Activated CD4-positive, alpha-beta memory T cell treated with anti-CD3 and anti-CD28 coated beads for 36 hours (primary cell): ENCODE measurements at regions not wholly inside any gene's neighbourhood (a gene's known extent, or its start where the extent isn't known, plus 50 kb on each side); places are given as distances from the start of the nearest gene placed in this dataset.

Source experiments
- CTCF ChIA-PET: fragments of 350-600 bp; sonication (Branson Sonifier 250); formaldehyde crosslinking; loops from one replicate; lab custom pipeline; 2021; ENCODE audit warnings: antibody characterized with exemption, inconsistent platforms; lab: Charles Lee
- POLR2A ChIA-PET: fragments of 350-600 bp; sonication (Branson Sonifier 250); formaldehyde crosslinking; loops from one replicate; lab custom pipeline; 2021; ENCODE audit warnings: antibody characterized with exemption; lab: Charles Lee
- DNase-seq: peaks from one replicate; pipeline ENCODE4 v3.0.0-alpha.2; 2020
- H3K27ac Mint-ChIP-seq: one replicate; pipeline ENCODE4 v1.8.0; 2021; ENCODE audit warnings: mixed read lengths
- H3K27me3 Mint-ChIP-seq: one replicate; pipeline ENCODE4 v1.8.0; 2021; ENCODE audit warnings: mixed read lengths
- H3K36me3 Mint-ChIP-seq: one replicate; pipeline ENCODE4 v1.8.0; 2021; ENCODE audit warnings: mixed read lengths
- H3K4me1 Mint-ChIP-seq: one replicate; pipeline ENCODE4 v1.8.0; 2021; ENCODE audit warnings: low read depth, mixed read lengths
- H3K4me3 Mint-ChIP-seq: one replicate; pipeline ENCODE4 v1.8.0; 2021; ENCODE audit warnings: mild to moderate bottlenecking, mixed read lengths
- H3K9me3 Mint-ChIP-seq: one replicate; pipeline ENCODE4 v1.8.0; 2021; ENCODE audit warnings: mixed read lengths
- intact Hi-C: fragments of 100-400 bp; cut with micrococcal nuclease; formaldehyde crosslinking; loops from one replicate; pipeline ENCODE4 v1.15.1; 2023

DNA sequence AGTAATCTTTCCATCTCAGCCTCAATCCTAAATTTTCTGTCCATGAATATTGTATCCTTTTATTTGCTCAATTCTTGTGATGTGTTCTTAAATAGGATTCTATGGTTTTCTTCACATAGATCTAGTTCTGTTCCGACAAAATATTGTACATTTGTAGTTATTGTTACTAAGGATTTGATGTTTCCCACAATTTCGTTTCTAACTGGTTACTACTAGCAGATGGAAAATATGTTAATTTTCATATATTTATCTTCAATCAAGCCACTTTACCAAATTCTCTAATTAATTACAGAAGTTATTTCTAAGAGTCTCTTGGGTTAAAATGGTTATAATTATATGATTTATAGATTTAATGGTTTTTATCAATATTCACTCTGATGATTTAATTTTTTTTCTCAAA, 60.3 kb downstream of the SEC61B start:
- peaks cover 7% of the 10 kb centered on the region for H3K27me3 Mint-ChIP-seq
- H3K9me3 Mint-ChIP-seq: no peaks in the 10 kb centered on the region
- no peak for DNase-seq
- POLR2A ChIA-PET: no interaction called here
- no peak overlapping the region for H3K4me3 Mint-ChIP-seq
- no peaks in the 10 kb centered on the region for H3K36me3 Mint-ChIP-seq
- intact Hi-C loops: no loop called here
- CTCF ChIA-PET: no interaction called here
- no peak overlapping the region for H3K27ac Mint-ChIP-seq
- peaks cover 4% of the 10 kb centered on the region for H3K4me1 Mint-ChIP-seq

DNA sequence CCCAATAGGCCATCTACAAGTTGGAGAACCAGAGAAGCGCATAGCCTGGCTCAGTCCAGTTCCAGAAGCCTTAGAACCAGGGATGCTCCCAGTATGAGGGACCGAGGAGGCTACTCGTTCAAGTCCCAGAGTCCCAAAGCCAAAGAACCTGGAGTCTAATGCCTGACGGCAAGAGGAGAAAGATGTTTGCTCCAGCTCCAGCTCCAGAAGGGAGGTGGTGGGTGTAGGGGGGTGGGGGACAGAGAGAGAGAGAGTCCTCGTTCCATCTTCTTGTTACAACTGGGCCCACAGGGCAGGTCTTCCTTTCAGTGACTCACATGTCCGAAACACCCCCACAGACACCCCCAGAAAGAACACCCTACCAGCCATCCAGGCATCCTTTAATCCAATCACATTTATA, 63.9 kb downstream of the SEC61B start:
- Mint-ChIP-seq H3K27ac (no peak overlapping the region), H3K4me3 (no peak overlapping the region), H3K4me1 (peaks cover 4% of the 10 kb centered on the region), H3K36me3 (no peaks in the 10 kb centered on the region), H3K27me3 (peaks cover 12% of the 10 kb centered on the region), H3K9me3 (no peaks in the 10 kb centered on the region)
- no peak for DNase-seq
- ChIA-PET CTCF (no interaction called here), POLR2A (no interaction called here)
- intact Hi-C loops: no loop called here

DNA sequence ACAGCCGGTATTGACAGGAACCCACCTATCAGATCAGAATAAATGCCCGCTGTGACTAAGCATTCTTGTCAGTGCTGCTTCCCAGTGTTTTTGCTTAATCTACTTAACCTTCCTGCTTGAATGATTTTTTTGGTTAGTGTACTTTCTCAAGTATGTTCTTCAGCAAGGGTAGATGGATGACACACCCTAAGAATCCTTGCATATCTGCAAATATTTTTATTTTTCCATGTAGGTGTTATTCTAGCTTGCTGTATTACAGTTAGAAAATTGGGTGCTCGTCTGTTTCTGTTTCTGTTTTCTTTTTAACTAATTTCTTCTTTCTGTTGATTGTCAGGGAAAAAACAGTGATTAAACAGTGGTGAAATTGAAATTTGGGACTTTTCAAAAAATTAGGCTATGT, 64.5 kb downstream of the SEC61B start:
- ChIA-PET CTCF (interaction anchor here (0.8 kb wide), 1 partner anchor 13 kb away, joined by 3 read pairs; no protein-coding TSS in a partner anchor), POLR2A (no interaction called here)
- H3K27me3 Mint-ChIP-seq: peaks cover 12% of the 10 kb centered on the region
- H3K27ac Mint-ChIP-seq: no peak overlapping the region
- no peaks in the 10 kb centered on the region for H3K9me3 Mint-ChIP-seq
- peaks cover 4% of the 10 kb centered on the region for H3K4me1 Mint-ChIP-seq
- DNase-seq: no peak
- no peak overlapping the region for H3K4me3 Mint-ChIP-seq
- no peaks in the 10 kb centered on the region for H3K36me3 Mint-ChIP-seq
- intact Hi-C loops: no loop called here

- no peaks in the 10 kb centered on the region for H3K9me3 Mint-ChIP-seq
- DNase-seq: no peak
- no peak overlapping the region for H3K4me3 Mint-ChIP-seq
- CTCF ChIA-PET: interaction anchor here (0.7 kb wide), 1 partner anchor 12 kb away, joined by 3 read pairs; no protein-coding TSS in a partner anchor
- no peak overlapping the region for H3K27ac Mint-ChIP-seq
- H3K27me3 Mint-ChIP-seq: peaks cover 14% of the 10 kb centered on the region
- no peaks in the 10 kb centered on the region for H3K36me3 Mint-ChIP-seq
- H3K4me1 Mint-ChIP-seq: peaks cover 4% of the 10 kb centered on the region
- intact Hi-C loops: no loop called here
- POLR2A ChIA-PET: interaction anchor here (0.7 kb wide), 1 partner anchor 552 kb away, joined by 3 read pairs; no protein-coding TSS in a partner anchor
Measured at GRCh38 chr9:99287641-99288040, 65.6 kb downstream of the SEC61B start.

DNA sequence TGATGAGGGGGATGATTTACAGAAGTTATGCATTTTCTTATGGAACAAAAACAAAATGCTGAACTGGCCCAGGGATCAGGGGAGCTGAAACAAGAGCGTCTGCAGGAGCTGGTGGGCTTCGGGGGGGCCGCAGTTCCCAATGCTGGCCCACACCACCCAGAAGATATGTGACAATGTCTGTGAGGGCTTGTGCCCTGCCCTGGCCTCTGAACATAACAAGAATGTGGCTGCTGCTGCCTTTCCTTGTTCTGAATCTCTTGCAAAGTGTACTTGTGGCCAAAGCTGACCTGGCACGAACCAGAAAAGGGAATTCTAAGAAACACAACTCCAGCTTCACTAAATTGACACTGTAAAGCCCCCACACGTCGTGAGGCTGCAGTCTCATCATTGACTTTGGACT, 66.7 kb downstream of the SEC61B start:
- H3K4me3 Mint-ChIP-seq: no peak overlapping the region
- ChIA-PET CTCF (no interaction called here), POLR2A (no interaction called here)
- H3K27me3 Mint-ChIP-seq: peaks cover 17% of the 10 kb centered on the region
- H3K27ac Mint-ChIP-seq: no peak overlapping the region
- intact Hi-C loops: no loop called here
- H3K9me3 Mint-ChIP-seq: no peaks in the 10 kb centered on the region
- H3K36me3 Mint-ChIP-seq: no peaks in the 10 kb centered on the region
- no peak for DNase-seq
- H3K4me1 Mint-ChIP-seq: peaks cover 4% of the 10 kb centered on the region

DNA sequence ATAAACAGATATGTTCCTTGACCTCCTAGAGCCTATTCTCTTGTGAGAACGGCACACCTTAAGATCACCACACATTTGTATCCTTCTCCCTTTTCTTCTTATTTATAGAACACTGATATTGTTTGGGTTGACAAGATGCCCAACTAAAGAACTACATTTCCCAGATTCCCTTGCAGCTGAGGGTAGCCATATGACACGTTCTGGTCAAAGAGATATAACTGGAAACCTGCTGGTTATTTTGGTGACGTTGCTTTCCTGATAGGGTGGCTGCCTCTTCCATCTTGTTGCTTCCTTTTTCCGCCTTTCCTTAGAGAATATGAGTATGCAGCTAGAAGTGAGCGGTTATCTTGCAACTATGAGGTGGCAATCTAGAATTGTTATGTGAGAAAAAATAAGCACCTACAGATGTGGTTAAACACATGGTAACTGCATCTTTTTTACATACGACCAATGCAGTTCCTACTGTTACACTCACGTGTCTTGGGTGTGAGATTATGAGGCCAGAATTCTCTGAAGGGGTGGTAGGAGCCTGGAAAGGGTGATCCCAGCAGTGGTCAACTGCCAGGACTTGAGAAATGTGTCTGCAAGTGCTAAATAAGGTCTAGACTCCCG, 72.9 kb downstream of the SEC61B start:
- no peak overlapping the region for H3K27ac Mint-ChIP-seq
- no peak overlapping the region for H3K4me3 Mint-ChIP-seq
- POLR2A ChIA-PET: no interaction called here
- peaks cover 16% of the 10 kb centered on the region for H3K27me3 Mint-ChIP-seq
- no peak for DNase-seq
- no peaks in the 10 kb centered on the region for H3K36me3 Mint-ChIP-seq
- no peaks in the 10 kb centered on the region for H3K9me3 Mint-ChIP-seq
- CTCF ChIA-PET: interaction anchor here (0.6 kb wide), 1 partner anchor 10 kb away, joined by 3 read pairs; no protein-coding TSS in a partner anchor
- no peaks in the 10 kb centered on the region for H3K4me1 Mint-ChIP-seq
- intact Hi-C loops: no loop called here

DNA sequence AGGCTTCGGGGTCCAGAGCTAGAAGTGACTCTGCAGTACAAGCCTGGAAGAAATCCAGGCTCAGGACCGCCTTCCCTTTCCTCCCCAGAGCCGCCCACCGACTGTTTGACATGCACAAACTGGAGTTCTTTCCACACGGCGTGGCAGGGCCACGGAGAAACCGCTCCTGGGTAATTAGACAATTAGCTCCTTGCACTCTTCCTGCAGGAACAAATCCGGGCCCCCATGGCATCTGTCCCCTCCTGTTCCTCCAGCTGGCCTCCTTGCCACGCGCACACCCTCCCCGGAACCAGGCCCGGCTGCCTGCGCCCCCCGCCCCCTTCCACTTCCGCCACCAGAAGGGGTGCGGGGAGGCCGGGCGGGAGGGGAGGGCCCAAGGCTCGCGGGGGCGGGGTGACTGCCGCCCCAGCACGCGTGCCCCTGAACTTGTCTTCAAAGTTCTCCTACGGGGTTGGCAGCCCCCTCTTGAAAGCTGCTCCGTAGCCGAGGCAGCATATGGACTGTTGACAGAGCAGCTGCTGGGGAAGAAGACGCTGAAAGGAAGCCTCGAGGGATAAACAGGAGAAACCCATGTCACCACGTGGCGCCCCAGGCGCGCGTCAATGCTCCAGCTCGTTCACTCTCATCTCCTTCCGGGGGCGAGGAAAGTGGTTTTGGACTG, 74.3 kb downstream of the SEC61B start:
- Mint-ChIP-seq H3K36me3 (no peaks in the 10 kb centered on the region), H3K27me3 (peaks cover 13% of the 10 kb centered on the region), H3K9me3 (no peaks in the 10 kb centered on the region), H3K4me3 (no peak overlapping the region), H3K27ac (no peak overlapping the region), H3K4me1 (no peaks in the 10 kb centered on the region)
- ChIA-PET CTCF (no interaction called here), POLR2A (no interaction called here)
- peak; percentile 21 for DNase-seq
- intact Hi-C loops: no loop called here

DNA sequence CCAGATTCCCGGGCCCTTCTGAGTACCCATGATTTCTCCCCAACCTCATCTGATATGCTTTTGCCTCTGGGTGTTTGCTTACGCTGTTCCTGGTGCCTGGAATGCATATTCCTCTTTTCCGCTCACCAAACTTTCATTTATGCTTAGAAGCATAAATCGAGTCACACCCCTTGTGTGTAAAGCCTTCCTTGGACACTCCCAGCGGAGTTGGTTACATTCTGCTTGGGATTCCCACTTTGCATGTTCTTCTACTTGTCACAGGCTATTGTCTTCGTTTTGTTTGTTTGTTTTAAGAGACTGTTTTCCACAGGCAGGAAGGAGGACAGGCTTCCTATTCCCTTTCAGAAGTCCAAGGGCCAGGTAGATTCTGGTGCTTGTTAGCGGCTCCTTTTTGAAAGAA, 76.5 kb downstream of the SEC61B start:
- ChIA-PET POLR2A (no interaction called here), CTCF (no interaction called here)
- Mint-ChIP-seq H3K27ac (no peak overlapping the region), H3K4me1 (no peaks in the 10 kb centered on the region), H3K36me3 (no peaks in the 10 kb centered on the region), H3K27me3 (peaks cover 2% of the 10 kb centered on the region), H3K4me3 (no peak overlapping the region), H3K9me3 (no peaks in the 10 kb centered on the region)
- intact Hi-C loops: no loop called here
- no peak for DNase-seq

DNA sequence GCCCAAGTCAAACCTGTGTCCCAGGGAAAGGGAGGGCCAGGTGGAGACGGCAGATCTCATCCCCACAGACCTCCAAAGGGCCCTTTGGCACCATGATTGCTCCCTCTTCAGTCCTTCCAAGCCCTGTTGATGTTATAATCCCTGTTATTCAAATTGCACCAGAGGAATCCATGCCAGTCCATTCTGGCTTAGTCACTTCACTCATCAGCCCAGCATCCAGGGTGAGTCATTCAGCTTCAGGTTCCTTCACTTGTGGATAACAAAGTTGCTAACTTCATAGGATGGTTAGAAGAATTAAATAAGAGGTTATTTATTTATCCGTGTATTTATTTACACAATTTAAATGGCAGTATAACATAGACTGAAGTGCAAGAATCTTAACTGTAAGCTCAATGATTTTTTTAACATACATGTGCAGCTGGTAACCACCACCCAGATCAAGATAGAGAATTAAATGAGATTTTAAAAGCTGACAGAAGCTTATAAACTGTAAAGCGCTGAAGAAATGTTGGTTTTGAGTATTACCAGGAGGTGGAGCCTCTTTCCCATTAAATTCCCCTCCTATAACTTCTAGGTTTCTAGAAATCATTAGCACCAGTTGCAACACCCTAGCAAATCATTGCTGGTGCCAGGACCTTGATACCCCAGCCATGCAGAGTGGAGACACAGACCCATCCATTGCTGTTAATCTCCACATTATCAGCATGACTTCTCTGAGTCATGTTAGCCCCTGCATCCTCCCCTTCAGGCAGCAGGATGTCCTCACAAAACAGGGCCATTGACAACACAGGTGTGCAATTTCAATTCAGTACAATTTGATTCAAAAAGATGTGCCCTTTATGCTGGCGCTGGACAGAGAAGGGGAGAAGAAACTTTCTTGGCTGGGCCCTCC, 77.4 kb downstream of the SEC61B start:
- H3K36me3 Mint-ChIP-seq: no peaks in the 10 kb centered on the region
- intact Hi-C loops: no loop called here
- DNase-seq: no peak
- ChIA-PET POLR2A (no interaction called here), CTCF (interaction anchor here (0.6 to 1.2 kb wide), 2 partner anchors 12 to 13 kb away, joined by 3 read pairs; no protein-coding TSS in a partner anchor)
- no peak overlapping the region for H3K4me3 Mint-ChIP-seq
- no peak overlapping the region for H3K27ac Mint-ChIP-seq
- H3K27me3 Mint-ChIP-seq: peaks cover 3% of the 10 kb centered on the region
- H3K9me3 Mint-ChIP-seq: no peaks in the 10 kb centered on the region
- no peaks in the 10 kb centered on the region for H3K4me1 Mint-ChIP-seq

DNA sequence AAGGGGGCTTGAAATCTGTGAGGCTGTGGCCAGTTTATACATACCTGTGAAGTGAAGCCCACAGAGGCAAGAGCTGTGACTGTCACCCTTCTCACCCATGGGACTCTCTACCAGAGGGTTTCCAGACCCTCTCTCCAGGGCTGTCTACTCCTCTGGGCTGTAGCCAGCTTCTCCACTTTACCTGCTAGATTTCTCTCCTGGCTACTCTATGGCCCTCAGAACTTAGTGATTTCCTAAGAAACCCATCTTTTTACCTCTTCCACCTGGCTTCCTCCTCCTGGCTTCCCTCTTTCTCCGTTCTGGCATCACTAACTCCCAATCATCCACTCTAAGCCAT, 78.0 kb downstream of the SEC61B start:
- Mint-ChIP-seq H3K4me3 (no peak overlapping the region), H3K4me1 (no peaks in the 10 kb centered on the region), H3K27me3 (peaks cover 2% of the 10 kb centered on the region), H3K36me3 (no peaks in the 10 kb centered on the region), H3K9me3 (no peaks in the 10 kb centered on the region), H3K27ac (no peak overlapping the region)
- ChIA-PET POLR2A (no interaction called here), CTCF (interaction anchor here (1.2 kb wide), 1 partner anchor 13 kb away, joined by 3 read pairs; no protein-coding TSS in a partner anchor)
- intact Hi-C loops: no loop called here
- DNase-seq: no peak

- intact Hi-C loops: no loop called here
- no peaks in the 10 kb centered on the region for H3K9me3 Mint-ChIP-seq
- H3K36me3 Mint-ChIP-seq: no peaks in the 10 kb centered on the region
- ChIA-PET CTCF (no interaction called here), POLR2A (no interaction called here)
- no peak overlapping the region for H3K4me3 Mint-ChIP-seq
- no peak for DNase-seq
- H3K4me1 Mint-ChIP-seq: no peaks in the 10 kb centered on the region
- peaks cover 4% of the 10 kb centered on the region for H3K27me3 Mint-ChIP-seq
- H3K27ac Mint-ChIP-seq: no peak overlapping the region
Measured at GRCh38 chr9:99300603-99301002, 78.5 kb downstream of the SEC61B start.

DNA sequence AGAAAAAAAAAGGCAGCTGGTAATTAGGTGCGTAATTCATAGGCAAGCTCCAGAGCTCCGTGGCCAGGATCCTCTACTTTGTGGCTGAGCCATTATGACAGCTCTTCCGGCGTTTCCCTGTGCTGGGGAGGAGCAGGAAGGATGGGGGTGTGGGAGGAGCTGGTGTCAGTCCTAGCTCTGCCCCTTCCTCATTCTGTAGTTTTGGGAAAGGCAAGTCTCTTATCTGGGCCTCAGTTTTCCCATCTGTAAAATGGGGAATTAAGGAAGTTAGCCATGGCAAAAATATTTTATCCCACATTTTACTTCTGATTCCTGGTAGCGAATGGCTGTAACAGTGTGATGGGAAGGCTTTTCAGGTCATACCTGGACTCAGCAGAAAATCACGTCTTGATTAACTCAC, 81.1 kb downstream of the SEC61B start:
- H3K9me3 Mint-ChIP-seq: no peaks in the 10 kb centered on the region

More for the DNA sequence above, 81.1 kb downstream of the SEC61B start:
- DNase-seq: no peak
- Mint-ChIP-seq H3K27me3 (peaks cover 8% of the 10 kb centered on the region), H3K4me3 (no peak overlapping the region), H3K36me3 (no peaks in the 10 kb centered on the region), H3K4me1 (no peaks in the 10 kb centered on the region), H3K27ac (no peak overlapping the region)
- ChIA-PET POLR2A (no interaction called here), CTCF (no interaction called here)
- intact Hi-C loops: no loop called here
